Stimulated activated CD8-positive, alpha-beta memory T cell treated with anti-CD3 and anti-CD28 coated beads, Interleukin-7, amount 100 ng/mL, for 4 hours (primary cell): ENCODE measurements at regions not wholly inside any gene's neighbourhood (a gene's known extent, or its start where the extent isn't known, plus 50 kb on each side); places are given as distances from the start of the nearest gene placed in this dataset.
A peak's percentile ranks its signal among the peaks of the same experiment; 100 is the strongest.

Experiments used
- DNase-seq, 2 donors: peaks; one replicate each; pipeline ENCODE4 v3.0.0-alpha.2; 2020; ENCODE audit warnings: low read depth in 2 of 2

DNA sequence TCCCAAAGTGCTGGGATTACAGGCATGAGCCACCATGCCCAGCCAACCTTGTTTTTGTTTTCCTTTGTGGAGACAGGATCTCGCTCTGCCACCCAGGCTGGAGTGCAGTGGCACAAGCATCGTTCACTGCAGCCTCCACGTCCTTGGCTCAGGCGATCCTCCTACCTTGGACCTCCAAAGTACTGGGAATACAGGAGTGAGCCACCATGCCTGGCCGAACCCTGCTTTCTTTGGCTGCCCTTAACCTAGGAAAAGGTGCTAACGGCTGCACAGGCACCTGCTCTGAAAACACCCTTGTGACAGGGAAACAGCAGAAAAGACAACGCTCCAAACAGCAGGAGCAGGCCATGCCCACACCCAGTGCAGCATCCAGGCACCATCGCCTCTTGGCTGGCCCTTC, 71.9 kb downstream of the OAT start:
- DNase-seq: no peak

DNA sequence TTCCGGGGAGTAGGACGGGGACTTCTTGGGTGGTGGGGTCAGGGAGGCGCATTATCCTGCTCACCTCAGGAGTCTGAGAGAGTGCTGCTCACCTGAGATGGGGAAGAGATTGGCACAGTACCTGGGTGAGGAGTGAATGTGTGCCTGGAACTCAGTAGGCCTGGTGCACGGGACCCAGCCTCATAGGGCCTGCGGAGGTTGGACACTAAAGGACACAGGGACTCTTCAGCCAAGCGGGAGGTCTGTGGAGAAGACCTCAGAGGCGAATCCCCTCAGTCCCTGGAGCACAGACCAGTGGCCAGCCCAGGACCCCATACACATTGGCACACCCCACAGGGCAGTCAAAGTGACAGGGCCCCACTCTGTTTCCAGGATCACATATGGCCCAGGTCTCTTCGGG, 73.2 kb downstream of the OAT start:
- no peak for DNase-seq

DNA sequence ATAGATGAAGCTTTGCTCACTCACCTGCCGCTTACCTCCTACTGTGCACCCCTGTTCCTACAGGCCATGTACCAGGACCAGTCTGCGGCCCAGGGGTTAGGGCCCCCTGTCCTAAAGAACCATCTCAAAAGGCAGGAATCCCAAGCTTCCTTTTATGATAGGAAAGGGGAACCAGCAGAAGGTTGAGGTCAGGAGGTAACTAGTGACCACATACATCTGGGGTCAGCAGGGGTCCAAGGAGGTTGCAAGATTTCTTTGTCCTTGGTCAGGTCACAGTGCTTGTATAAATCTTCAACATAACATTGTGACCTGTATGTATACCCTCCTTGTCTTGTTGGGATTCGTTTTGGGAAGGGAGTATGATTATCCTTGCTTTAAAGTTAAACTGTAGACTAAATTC, 73.8 kb downstream of the OAT start:
- DNase-seq: no peak

DNA sequence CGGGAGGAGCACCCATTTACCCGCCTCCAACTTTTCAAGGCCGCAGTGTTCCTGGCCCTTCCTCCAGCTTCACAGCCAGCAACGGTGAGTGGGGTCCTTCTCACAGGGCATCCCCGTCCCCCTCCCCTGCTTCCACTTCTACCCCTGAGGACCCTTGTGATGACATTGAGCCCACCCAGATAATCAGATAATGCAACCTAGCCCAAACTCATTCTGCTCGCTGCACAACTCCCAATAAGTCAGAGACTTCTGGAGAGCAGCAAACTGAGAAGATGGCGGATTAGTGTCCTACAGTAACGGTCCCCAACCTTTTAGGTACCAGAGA, 74.5 kb downstream of the OAT start:
- no peak for DNase-seq

DNA sequence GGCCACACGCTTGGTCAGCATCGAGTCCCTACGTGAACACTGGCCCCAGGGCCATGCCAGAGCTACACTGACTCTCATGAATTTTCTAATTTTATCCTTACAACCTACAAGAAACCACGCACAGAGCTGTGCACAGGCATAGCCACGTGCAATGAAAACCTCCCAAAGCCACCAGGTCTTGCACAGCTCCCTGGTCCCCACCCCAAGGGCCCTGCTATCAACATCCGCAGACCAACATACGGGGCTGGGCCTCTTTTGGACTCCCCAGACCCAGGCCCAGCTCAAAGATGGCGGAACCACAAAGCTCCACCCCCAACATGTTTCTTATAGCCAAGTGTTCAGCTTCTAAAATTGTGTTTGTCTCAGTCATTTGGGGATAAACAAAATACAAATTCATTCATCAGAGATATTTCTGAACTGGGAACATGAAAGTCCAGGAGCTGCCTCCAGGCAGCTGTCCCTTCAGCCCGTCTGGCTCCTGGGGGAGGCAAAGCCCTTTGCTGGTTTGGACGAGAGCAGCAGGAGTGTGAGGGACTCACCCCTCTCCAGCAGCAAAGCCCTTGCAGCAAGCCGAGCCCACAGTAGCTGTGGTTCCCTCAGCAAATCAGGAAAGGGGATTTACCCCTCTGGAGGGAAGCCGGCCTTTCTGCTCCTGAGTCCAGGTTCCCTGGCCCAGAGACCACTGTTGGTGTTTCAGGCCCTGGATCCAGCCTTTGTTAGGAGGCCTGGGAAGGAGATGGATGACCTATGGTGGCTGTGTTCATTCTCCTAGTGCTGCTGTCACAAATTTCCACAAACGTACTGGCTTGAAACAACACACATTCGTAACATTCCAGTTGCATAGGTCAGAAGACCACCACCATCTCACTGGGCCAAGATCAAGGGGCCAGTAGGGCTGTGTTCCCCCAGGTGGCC, 75.1 kb downstream of the OAT start:
- no peak for DNase-seq

DNA sequence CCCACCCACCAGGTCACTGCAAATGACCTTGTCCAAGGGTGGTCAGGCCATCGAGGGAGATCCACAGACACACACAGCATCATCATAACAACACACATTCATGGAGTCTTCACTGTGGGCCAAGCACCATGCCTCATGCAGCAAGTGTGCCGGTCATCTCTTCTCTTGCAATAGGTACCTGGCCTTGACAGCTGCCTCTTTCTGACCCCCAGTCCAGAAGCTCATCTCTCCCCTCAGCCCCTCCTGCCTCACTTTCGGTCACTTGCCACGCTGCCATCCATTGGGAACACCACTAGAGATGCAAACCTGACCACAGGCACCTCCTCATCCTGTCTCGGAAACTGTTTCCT, 75.9 kb downstream of the OAT start:
- no peak for DNase-seq

DNA sequence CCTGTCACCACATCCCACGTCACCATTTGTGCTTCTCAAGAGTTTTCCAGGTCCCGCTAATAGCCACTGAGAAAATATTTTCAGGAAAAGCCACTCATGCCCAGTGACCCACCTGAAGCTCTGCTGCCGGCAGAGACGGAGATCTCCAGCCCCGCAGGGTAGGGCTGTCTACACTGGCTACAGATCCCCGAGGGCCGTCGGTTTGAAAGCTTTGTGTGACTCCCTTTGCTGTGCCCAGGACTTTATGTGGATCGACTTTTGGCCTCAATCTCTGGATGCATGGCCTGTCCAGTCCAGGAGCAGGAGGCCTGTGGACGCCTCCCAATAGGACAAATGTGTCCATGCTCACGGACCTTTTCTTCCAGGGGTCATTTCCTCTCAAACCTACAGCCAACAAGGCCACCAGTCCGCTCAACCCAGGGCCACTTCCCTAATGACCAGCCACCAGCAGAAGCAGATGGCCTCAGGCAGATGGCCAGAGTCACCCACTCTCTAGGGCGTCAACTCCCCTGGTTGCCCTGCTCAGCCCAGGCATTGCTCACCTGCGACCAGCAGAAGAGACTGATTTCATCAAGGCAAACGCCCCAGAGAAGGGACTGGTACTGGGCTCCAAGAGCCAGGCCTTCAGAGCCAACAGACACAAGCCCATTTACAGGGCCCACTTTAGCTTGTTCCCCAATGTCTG, 76.4 kb downstream of the OAT start:
- DNase-seq: no peak

DNA sequence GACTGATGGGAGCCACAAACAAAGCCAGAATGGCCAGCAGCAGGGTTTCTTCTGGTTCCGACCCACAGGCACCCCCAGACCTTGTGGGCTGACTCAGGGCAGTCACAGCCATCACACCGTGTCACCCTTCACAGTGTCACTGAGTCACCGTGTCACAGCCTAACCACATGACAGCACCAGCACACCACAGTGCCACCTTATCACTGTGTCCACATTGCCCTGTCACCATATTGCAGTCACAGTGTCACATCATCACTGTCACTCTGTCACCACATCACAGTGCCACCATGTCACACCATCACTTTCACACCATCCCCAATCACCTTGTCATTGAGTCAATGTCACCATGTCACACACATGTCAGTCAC, 77.0 kb downstream of the OAT start:
- peak in 1 of 2 donors; percentile 10 for DNase-seq

DNA sequence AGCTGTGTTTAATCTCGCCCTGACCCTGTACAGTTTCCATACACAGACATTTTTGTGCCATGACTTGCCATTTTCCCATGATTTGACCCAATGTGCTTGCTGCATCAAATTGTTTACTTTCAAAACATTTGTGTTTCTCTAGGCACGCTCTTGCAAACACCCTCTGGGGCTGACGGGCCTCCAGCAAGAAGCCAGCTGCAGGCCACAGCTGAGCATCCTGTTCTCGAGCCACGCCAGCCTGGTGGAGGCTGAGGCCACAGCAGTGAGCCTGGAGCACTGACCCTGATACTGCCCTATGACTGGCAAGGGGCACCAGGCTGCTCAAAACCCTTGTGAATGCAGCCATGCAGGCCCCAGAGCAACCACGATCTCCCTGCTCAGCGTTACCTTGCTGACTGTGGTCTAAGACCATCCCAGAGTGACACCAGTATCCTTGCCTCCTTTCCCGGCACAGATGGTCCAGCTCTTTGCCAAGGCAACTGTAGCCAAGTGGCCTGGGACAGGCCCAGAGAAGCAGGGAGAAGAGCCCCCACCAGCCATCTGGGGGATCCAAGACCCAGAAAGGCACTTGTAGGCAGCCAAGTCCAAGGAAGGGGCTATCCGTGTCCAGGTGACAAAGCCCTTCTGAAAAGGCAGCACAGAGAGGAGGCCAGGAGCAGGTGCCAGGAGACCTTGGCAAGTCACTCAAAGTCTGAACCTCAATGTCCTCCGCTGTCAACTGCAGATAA, 78.5 kb downstream of the OAT start:
- no peak for DNase-seq

DNA sequence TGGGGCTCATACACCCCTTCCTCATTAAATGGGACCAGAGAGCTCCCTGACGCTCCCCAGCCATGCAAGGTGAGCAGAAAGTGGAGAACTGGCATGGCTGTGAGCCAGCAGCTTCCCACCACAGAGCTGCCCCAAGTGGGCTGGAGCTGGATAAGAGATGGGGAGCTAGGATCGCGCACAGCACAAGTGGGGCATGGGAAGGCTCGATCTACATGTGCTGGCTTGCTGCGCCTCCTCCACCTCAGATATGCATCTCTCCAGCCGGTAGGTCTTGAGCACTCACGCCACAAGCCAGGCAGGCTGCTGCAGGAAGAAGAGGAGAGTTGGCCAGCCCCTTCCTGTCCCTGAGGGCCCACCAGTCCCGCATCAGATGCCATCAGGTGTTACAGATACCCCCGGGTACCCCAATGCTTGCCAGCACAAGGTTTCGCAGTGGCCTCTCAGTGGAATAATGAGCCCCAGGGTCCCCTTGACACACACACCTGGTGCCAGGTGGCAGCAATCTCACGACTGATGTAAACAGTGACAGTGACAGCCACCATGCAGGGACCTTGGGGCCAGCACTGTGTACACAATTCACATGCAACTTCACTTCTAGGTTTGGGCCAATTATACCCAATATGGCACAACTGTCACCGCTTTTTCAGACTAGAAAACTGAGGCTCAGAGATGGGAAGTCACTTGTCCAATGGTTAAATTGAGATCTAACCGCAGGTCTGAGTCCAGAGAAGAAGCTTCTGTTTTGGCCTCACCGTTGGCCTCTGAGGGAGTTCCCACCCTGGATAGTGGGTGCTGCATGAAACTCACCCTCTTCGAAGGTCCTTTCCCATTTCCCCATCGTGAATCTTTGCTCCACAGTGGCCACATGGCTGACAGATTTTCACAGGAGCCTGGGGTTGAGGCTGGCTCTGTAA, 79.3 kb downstream of the OAT start:
- DNase-seq: no peak

DNA sequence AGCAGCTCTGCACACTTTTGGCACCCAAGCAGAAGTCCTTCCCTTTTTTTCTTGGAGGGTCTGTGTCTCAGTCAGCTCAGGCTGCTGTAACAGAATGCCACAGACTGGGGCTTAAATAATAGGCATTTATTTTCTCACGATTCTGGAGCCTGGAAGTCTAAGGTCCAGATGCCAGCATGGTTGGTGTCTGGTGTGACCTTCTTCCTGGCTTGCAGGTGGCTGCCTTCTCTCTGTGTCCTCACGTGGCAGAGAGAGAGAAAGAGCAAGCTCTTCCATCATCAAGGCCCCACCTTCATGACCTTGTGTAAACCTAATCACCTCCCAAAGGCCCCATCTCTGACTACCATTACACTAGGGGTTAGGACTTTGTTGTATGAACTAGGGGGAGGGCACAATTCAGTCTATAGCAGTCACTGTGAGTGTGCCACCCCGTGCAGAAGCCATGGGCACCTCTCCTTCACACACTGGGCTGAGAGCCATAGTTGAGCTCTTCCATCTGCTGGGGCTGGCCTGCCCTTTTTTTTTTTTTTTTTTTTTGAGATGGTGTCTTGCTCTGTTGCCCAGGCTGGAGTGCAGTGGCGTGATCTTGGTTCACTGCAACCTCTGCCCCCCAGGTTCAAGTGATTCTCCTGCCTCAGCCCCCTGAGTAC, 80.3 kb downstream of the OAT start:
- no peak for DNase-seq

DNA sequence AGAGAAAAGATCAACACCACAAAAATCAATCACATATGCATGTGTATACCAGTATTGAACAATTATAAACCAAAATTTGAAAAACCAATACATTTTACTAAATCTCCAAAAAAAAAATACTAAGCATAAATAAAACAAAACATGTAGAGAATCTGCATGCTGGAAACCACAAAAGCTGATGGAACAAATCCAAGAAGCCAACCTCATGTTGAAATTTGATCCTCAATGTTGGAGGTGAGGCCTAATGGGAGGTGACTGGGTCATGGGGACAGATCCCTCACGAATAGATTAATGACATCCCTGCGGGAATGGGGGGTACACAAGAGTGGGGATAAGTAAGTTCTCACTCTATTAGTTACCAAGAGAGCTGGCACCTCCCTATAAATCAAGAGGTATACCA, 82.5 kb downstream of the OAT start:
- no peak for DNase-seq

DNA sequence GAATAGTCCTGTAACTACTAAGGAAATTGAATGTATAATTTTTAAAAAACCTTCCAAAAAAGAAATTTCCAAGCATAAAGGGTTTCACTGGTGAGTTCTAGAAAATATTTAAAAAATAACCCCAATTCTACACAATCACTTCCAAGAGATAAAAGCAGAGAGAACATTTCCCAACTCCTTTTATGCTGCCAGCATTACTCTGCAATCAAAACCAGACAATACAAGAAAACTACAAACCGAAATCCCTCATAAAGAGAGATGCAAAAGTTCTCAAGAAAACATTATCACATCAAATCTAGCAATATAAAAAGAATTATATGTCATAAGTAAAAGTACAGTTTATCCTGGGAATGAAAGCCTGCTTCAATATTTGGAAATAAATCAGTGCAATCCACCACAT, 84.8 kb downstream of the OAT start:
- no peak for DNase-seq

DNA sequence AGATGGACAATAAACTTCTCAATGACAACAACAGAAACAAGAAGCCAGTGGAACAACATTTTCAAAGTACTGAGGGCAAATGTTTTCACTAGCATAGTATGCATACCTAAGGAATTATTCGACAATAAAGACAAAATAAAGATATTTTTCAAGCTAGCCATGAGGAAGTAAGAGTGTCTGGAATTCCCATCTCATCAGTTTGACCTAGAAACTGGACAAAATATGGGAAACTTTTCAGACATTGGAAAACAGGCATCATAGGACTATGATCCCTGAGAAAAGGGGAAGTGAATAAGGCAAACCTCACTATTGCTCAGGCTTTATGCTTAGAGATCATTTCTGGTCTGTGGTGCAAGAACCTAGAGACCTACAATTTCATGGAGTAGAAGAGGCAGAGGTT, 86.3 kb downstream of the OAT start:
- no peak for DNase-seq

DNA sequence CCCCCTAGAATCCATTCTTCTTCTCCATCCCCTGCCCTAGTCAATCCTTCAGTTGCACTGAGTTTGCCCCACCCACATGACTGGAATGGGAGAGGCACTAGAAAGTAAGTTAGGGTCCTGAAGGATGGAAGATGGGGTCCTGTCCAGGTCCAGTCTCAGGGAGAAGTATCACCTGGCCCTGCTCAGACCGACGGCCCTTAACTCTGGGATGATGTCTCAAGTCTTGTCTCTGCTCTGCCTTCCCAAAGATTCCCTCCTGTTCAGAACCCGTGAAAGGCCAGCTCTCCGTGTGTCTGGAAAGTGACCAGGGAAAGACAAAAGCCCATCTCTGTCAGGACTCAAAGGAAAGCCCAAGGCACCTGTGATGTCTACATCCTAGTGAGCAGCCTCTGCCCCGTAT, 88.8 kb downstream of the OAT start:
- DNase-seq: no peak

DNA sequence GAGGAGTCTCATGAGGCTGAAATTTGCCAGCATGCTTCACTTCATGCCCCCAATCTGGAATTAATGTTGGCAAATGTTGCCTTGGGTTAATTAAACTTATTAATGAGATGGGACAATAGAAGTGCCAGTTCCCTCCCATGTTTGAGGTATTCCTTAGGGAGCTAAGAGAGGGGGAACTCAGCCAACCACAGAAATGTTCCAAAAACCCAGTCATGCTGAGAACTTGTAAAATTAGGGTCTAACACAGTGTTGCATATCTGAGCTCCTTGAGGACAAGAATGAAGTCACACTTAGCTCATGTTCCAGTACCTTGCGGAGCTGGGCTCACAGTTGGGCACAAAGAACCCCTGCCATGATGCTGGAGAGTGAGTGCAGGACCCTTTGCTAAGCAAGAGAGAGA, 89.4 kb downstream of the OAT start:
- no peak for DNase-seq

DNA sequence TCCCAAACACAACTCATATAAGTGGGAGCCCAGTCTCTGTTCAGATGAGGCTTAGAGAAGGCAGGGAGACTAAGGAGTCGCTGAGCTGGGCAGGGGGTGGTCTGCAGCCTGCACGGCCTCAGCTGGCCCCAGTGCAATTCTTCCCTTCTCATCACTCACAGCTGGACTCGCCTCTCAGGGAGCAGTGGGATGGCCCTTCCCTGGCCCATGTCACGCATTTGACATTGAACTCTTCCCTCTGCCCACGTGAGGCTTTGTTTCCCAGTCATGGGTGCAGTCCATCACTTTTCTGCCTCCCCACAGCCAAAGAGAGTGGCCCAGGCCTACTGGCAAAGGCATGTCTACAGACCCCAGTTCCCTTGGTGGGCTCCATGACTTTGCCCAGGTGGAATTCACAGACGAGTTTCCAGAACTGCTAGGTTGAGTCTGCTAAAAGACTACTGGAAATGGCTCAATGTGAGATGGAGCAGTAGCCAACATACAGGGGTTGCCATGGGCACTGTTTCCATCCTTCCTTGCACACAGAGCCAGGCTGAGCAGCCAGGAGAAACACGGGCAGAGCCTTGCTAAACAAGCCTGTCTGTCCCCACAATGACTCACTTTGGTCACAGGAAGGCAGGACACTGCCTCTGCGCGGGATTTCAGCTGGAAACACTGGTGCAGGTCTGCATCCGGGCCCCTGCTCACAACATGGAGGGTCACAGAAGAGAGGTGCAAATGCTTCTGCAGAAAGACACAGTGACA, 90.1 kb downstream of the OAT start:
- no peak for DNase-seq

DNA sequence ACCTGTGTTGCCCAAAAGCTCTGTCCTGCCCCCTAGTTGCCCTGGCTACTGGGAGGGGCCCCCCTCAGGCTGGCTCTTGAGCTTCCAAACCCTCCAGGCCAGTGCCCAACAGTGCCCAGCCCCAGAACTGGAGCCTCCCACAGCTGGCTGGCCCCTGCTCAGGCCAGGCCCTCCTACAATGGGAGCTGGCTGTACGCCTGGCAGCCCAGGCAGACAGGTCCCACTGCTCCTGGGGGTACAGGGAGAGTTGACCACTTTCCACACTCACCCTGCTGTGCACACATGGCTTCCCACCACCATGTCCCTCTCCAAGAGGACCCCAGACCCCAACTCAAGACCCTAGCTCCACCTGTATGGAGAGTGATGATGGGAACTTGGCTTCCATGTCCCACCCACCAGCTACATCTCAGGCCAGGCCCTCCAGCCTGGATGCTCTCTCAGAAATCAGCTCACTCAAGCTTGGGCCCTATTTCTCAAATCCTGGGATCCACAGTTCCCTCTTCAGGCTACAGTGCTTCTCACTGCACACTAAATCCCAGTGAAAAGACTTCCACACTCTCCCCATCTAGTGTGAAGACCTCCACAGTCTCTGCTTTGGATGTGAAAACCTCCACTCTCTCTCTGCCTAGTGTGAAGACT, 92.6 kb downstream of the OAT start:
- no peak for DNase-seq

DNA sequence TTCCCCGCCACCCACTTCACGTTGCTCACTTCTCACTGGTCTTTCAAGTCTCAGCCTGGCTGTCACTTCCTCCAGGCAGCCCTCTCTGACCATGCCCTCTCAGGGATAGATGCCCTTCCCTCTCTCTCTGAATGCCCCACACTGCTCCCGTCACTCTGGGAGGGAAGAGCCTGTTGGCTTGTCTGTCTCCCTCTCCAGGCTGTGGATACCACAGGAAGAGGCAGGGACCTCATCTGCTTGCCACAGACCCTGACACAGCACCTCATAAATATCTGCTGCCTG, 93.1 kb downstream of the OAT start:
- no peak for DNase-seq

DNA sequence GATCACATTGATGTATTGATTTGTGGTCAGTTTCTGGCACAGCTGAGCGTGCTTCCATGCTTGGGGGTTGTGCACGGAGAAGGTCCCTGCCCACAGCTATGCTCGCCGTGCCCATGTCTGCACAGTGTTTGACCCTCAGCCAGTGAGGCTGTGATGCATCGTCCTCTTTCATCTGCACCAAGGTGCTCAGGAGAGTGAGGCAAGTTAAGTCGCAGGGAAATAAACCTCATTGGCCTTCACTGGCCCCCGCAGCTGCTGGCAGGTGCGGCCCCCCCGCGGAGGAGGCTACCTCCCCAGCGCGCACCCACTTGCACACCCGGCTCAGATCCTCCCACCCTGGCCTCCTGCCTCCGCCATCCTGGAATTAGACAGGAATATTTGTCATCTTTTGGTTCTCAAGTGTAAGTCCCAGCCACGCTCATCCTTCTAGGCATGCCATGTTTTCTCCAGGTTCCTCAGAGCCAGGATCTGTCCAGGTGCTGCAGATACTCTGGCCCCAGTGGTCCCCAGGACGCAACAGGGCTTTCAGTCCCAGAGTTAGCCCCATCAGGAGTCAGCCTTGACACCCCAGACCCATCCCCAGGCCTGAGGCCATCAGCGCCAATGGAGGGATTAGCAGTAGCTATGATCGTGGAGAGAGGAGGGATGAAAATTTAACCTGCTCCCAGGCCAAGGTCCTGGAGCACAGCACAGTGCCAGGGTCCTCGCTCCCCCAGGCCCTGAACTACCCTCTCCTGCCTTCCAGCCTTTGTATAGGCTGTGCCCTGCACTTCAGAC, 93.7 kb downstream of the OAT start:
- DNase-seq: no peak
